HG02623 (cell line): ENCODE measurements at regions not wholly inside any gene's neighbourhood (a gene's known extent, or its start where the extent isn't known, plus 50 kb on each side); places are given as distances from the start of the nearest gene placed in this dataset.
"Not testable (repeated sequence)": the region's sequence is repeated elsewhere in the genome, so short reads cannot be mapped to it uniquely, and the experiment has no call there.

Experiments used
- ATAC-seq: cut with Tn5 transposase; IDR thresholded peaks from one replicate; pipeline ENCODE4 v1.9.1; 2021; ENCODE audit warnings: moderate library complexity; ENCODE audit not compliant: unreplicated experiment

GRCh38 chr19:27892500-27892899, 1320.5 kb downstream of the UQCRFS1 start:
- no peak for ATAC-seq

GRCh38 chr19:27891411-27891810, 1321.5 kb downstream of the UQCRFS1 start:
- no peak for ATAC-seq

GRCh38 chr19:27890696-27891095, 1322.3 kb downstream of the UQCRFS1 start:
- no peak for ATAC-seq

GRCh38 chr19:27890206-27890605, 1322.7 kb downstream of the UQCRFS1 start:
- ATAC-seq, result no peak

- ATAC-seq, result no peak
These were observed 1323.8 kb downstream of the UQCRFS1 start for GRCh38 chr19:27889156-27889555.

- ATAC-seq, result no peak
These were observed 1325.0 kb downstream of the UQCRFS1 start for GRCh38 chr19:27887946-27888345.

GRCh38 chr19:27885359-27885758, 1327.6 kb downstream of the UQCRFS1 start:
- no peak for ATAC-seq

- no peak for ATAC-seq
These were observed 1328.6 kb downstream of the UQCRFS1 start for GRCh38 chr19:27884376-27884775.

- ATAC-seq, result no peak
These were observed 1331.7 kb downstream of the UQCRFS1 start for GRCh38 chr19:27881213-27881612.

- no peak for ATAC-seq
These were observed 1335.9 kb downstream of the UQCRFS1 start for GRCh38 chr19:27876976-27877512.

- no peak for ATAC-seq
These were observed 1336.5 kb downstream of the UQCRFS1 start for GRCh38 chr19:27876489-27876888.

- no peak for ATAC-seq
These were observed 1340.6 kb downstream of the UQCRFS1 start for GRCh38 chr19:27872370-27872769.

GRCh38 chr19:27870293-27870692, 1342.7 kb downstream of the UQCRFS1 start:
- no peak for ATAC-seq

GRCh38 chr19:27868007-27868406, 1344.9 kb downstream of the UQCRFS1 start:
- ATAC-seq, result no peak

- no peak for ATAC-seq
These were observed 1346.8 kb downstream of the UQCRFS1 start for GRCh38 chr19:27865927-27866777.

- ATAC-seq, result no peak
These were observed 1351.5 kb downstream of the UQCRFS1 start for GRCh38 chr19:27861411-27861975.

- no peak for ATAC-seq
These were observed 1352.5 kb downstream of the UQCRFS1 start for GRCh38 chr19:27860309-27860934.

- no peak for ATAC-seq
These were observed 1353.3 kb downstream of the UQCRFS1 start for GRCh38 chr19:27859689-27860088.

GRCh38 chr19:27858981-27859581, 1353.9 kb downstream of the UQCRFS1 start:
- ATAC-seq, result no peak

- ATAC-seq, result not testable (repeated sequence)
These were observed 1360.0 kb downstream of the UQCRFS1 start for GRCh38 chr19:27852931-27853330.

- ATAC-seq, result no peak
These were observed 1361.3 kb downstream of the UQCRFS1 start for GRCh38 chr19:27851543-27852060.
